ENCODE measurements at regions not wholly inside any gene's neighbourhood (a gene's known extent, or its start where the extent isn't known, plus 50 kb on each side); places are given as distances from the start of the nearest gene placed in this dataset.

- TF ChIP-seq CTCF (IDR thresholded peaks at IDR 0.05) (no peak), EZH2 (IDR thresholded peaks at IDR 0.05; ENCODE audit: borderline replicate concordance, insufficient read depth, low read depth, low read length, poor library complexity, severe bottlenecking) (no peak)
These were observed 222.0 kb upstream of the FN1 start for GRCh38 chr2:215657844-215658243.
